ENCODE measurements at regions not wholly inside any gene's neighbourhood (a gene's known extent, or its start where the extent isn't known, plus 50 kb on each side); places are given as distances from the start of the nearest gene placed in this dataset.
"Not testable (repeated sequence)": the region's sequence is repeated elsewhere in the genome, so short reads cannot be mapped to it uniquely, and the experiment has no call there.

- no peaks in the 10 kb centered on the region for H4K20me1 ChIP-seq (ENCODE audit: insufficient read depth, low read length, poor library complexity, severe bottlenecking)
- no peak for TF ChIP-seq EZH2phosphoT487 (IDR thresholded peaks at IDR 0.05; ENCODE audit: borderline replicate concordance)
- TF ChIP-seq, protein P1, sequence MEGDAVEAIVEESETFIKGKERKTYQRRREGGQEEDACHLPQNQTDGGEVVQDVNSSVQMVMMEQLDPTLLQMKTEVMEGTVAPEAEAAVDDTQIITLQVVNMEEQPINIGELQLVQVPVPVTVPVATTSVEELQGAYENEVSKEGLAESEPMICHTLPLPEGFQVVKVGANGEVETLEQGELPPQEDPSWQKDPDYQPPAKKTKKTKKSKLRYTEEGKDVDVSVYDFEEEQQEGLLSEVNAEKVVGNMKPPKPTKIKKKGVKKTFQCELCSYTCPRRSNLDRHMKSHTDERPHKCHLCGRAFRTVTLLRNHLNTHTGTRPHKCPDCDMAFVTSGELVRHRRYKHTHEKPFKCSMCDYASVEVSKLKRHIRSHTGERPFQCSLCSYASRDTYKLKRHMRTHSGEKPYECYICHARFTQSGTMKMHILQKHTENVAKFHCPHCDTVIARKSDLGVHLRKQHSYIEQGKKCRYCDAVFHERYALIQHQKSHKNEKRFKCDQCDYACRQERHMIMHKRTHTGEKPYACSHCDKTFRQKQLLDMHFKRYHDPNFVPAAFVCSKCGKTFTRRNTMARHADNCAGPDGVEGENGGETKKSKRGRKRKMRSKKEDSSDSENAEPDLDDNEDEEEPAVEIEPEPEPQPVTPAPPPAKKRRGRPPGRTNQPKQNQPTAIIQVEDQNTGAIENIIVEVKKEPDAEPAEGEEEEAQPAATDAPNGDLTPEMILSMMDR (conservative IDR thresholded peaks at IDR 0.05; ENCODE audit: low read length), result no peak
- H3K27me3 ChIP-seq (ENCODE audit: insufficient read depth, low read length, poor library complexity, severe bottlenecking), result no peaks in the 10 kb centered on the region
- no peak overlapping the region for H3K4me3 ChIP-seq (ENCODE audit: low read length, poor library complexity, severe bottlenecking)
- no peaks in the 10 kb centered on the region for H3K4me1 ChIP-seq (ENCODE audit: insufficient read depth, low read length, poor library complexity, severe bottlenecking)
- H3K36me3 ChIP-seq (ENCODE audit: insufficient read depth, low read length), result no peaks in the 10 kb centered on the region
- no peaks in the 10 kb centered on the region for H3F3A ChIP-seq (ENCODE audit: low read depth)
- H3K9ac ChIP-seq (ENCODE audit: low read depth, low read length, poor library complexity, severe bottlenecking), result no peak overlapping the region
- no peaks in the 10 kb centered on the region for H3K9me2 ChIP-seq (replicated peaks; ENCODE audit: low read depth, low read length)
- H2AFZ ChIP-seq (ENCODE audit: low read length), result no peak overlapping the region
- no peaks in the 10 kb centered on the region for H3K79me2 ChIP-seq (ENCODE audit: insufficient read depth, low read length)
- no peak overlapping the region for H3K4me2 ChIP-seq (ENCODE audit: low read depth, low read length, poor library complexity, severe bottlenecking)
- no peaks in the 10 kb centered on the region for H3K9me3 ChIP-seq (ENCODE audit: insufficient read depth, low read depth, low read length)
Observed at GRCh38 chr2:215826838-215827441, 186.4 kb downstream of the MREG start.

- H3F3A ChIP-seq (ENCODE audit: low read depth), result no peaks in the 10 kb centered on the region
- H3K79me2 ChIP-seq (ENCODE audit: insufficient read depth, low read length), result no peaks in the 10 kb centered on the region
- no peaks in the 10 kb centered on the region for H3K9me2 ChIP-seq (replicated peaks; ENCODE audit: low read depth, low read length)
- H3K9ac ChIP-seq (ENCODE audit: low read depth, low read length, poor library complexity, severe bottlenecking), result no peak overlapping the region
- TF ChIP-seq, protein P1 (conservative IDR thresholded peaks at IDR 0.05; ENCODE audit: low read length), result no peak
- TF ChIP-seq EZH2phosphoT487 (IDR thresholded peaks at IDR 0.05; ENCODE audit: borderline replicate concordance), result no peak
- no peaks in the 10 kb centered on the region for H3K9me3 ChIP-seq (ENCODE audit: insufficient read depth, low read depth, low read length)
- H3K4me2 ChIP-seq (ENCODE audit: low read depth, low read length, poor library complexity, severe bottlenecking), result no peak overlapping the region
- H2AFZ ChIP-seq (ENCODE audit: low read length), result no peak overlapping the region
- H4K20me1 ChIP-seq (ENCODE audit: insufficient read depth, low read length, poor library complexity, severe bottlenecking), result no peaks in the 10 kb centered on the region
- H3K4me1 ChIP-seq (ENCODE audit: insufficient read depth, low read length, poor library complexity, severe bottlenecking), result no peaks in the 10 kb centered on the region
- H3K4me3 ChIP-seq (ENCODE audit: low read length, poor library complexity, severe bottlenecking), result no peak overlapping the region
- H3K27me3 ChIP-seq (ENCODE audit: insufficient read depth, low read length, poor library complexity, severe bottlenecking), result no peaks in the 10 kb centered on the region
- H3K36me3 ChIP-seq (ENCODE audit: insufficient read depth, low read length), result no peaks in the 10 kb centered on the region
Observed at GRCh38 chr2:215826376-215826775, 187.0 kb downstream of the MREG start.

GRCh38 chr2:215825707-215826106 is 187.6 kb downstream of the MREG start:
- Histone ChIP-seq H3K4me2 (ENCODE audit: low read depth, low read length, poor library complexity, severe bottlenecking) (no peak overlapping the region), H4K20me1 (ENCODE audit: insufficient read depth, low read length, poor library complexity, severe bottlenecking) (no peaks in the 10 kb centered on the region), H3K4me3 (ENCODE audit: low read length, poor library complexity, severe bottlenecking) (no peak overlapping the region), H3K79me2 (ENCODE audit: insufficient read depth, low read length) (no peaks in the 10 kb centered on the region), H3K9ac (ENCODE audit: low read depth, low read length, poor library complexity, severe bottlenecking) (no peak overlapping the region), H3K9me3 (ENCODE audit: insufficient read depth, low read depth, low read length) (no peaks in the 10 kb centered on the region), H3K4me1 (ENCODE audit: insufficient read depth, low read length, poor library complexity, severe bottlenecking) (no peaks in the 10 kb centered on the region), H3K36me3 (ENCODE audit: insufficient read depth, low read length) (no peaks in the 10 kb centered on the region), H3K9me2 (replicated peaks; ENCODE audit: low read depth, low read length) (no peaks in the 10 kb centered on the region), H3F3A (ENCODE audit: low read depth) (no peaks in the 10 kb centered on the region), H2AFZ (ENCODE audit: low read length) (no peak overlapping the region), H3K27me3 (ENCODE audit: insufficient read depth, low read length, poor library complexity, severe bottlenecking) (no peaks in the 10 kb centered on the region)
- no peak for TF ChIP-seq EZH2phosphoT487 (IDR thresholded peaks at IDR 0.05; ENCODE audit: borderline replicate concordance)
- TF ChIP-seq, protein P1 (conservative IDR thresholded peaks at IDR 0.05; ENCODE audit: low read length), result no peak

GRCh38 chr2:215821298-215821697 is 192.1 kb downstream of the MREG start:
- H3K79me2 ChIP-seq (ENCODE audit: insufficient read depth, low read length); H3K4me2 ChIP-seq (ENCODE audit: low read depth, low read length, poor library complexity, severe bottlenecking); H3K9ac ChIP-seq (ENCODE audit: low read depth, low read length, poor library complexity, severe bottlenecking); H3K9me3 ChIP-seq (ENCODE audit: insufficient read depth, low read depth, low read length); H3K27me3 ChIP-seq (ENCODE audit: insufficient read depth, low read length, poor library complexity, severe bottlenecking); H3K36me3 ChIP-seq (ENCODE audit: insufficient read depth, low read length); H2AFZ ChIP-seq (ENCODE audit: low read length); H4K20me1 ChIP-seq (ENCODE audit: insufficient read depth, low read length, poor library complexity, severe bottlenecking); H3K9me2 ChIP-seq (replicated peaks; ENCODE audit: low read depth, low read length); H3K4me1 ChIP-seq (ENCODE audit: insufficient read depth, low read length, poor library complexity, severe bottlenecking); H3K4me3 ChIP-seq (ENCODE audit: low read length, poor library complexity, severe bottlenecking); H3F3A ChIP-seq (ENCODE audit: low read depth): not testable (repeated sequence)

DNA sequence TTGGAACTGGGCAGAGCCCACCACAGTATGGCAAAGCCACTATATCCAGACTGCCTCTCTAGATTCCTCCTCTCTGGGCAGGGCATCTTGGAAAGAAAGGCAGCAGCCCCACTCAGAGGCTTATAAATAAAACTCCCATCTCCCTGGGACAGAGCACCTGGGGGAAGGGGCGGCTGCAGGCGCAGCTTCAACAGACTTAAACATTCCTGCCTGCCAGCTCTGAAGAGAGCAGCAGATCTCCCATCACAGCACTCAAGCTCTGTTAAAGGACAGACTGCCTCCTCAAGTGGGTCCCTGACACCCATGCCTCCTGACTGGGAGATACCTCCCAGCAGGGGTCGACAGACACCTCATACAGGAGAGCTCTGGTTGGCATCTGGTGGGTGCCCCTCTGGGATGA is 193.6 kb downstream of the MREG start:
- not testable (repeated sequence) for H3K27me3 ChIP-seq (ENCODE audit: insufficient read depth, low read length, poor library complexity, severe bottlenecking); H3K4me3 ChIP-seq (ENCODE audit: low read length, poor library complexity, severe bottlenecking); H3K36me3 ChIP-seq (ENCODE audit: insufficient read depth, low read length); H3K9ac ChIP-seq (ENCODE audit: low read depth, low read length, poor library complexity, severe bottlenecking); H3F3A ChIP-seq (ENCODE audit: low read depth); H3K9me3 ChIP-seq (ENCODE audit: insufficient read depth, low read depth, low read length); H3K4me2 ChIP-seq (ENCODE audit: low read depth, low read length, poor library complexity, severe bottlenecking); H4K20me1 ChIP-seq (ENCODE audit: insufficient read depth, low read length, poor library complexity, severe bottlenecking); H3K79me2 ChIP-seq (ENCODE audit: insufficient read depth, low read length); H3K4me1 ChIP-seq (ENCODE audit: insufficient read depth, low read length, poor library complexity, severe bottlenecking); H2AFZ ChIP-seq (ENCODE audit: low read length); H3K9me2 ChIP-seq (replicated peaks; ENCODE audit: low read depth, low read length)
